GM10248 (cell line): ENCODE measurements at regions not wholly inside any gene's neighbourhood (a gene's known extent, or its start where the extent isn't known, plus 50 kb on each side); places are given as distances from the start of the nearest gene placed in this dataset.
"Not testable (repeated sequence)": the region's sequence is repeated elsewhere in the genome, so short reads cannot be mapped to it uniquely, and the experiment has no call there.

Experiments used
- CTCF ChIA-PET: fragments of 300-600 bp; sonication (Branson Sonifier 250); formaldehyde crosslinking; extraction: SDS; loops from one replicate; lab custom pipeline; 2021; ENCODE audit warnings: antibody characterized with exemption; lab: Yijun Ruan, JAX
- POLR2A ChIA-PET: fragments of 350-650 bp; sonication (Branson Sonifier 250); formaldehyde crosslinking; extraction: SDS; loops from one replicate; lab custom pipeline; 2020; ENCODE audit warnings: antibody characterized with exemption; lab: Yijun Ruan, JAX
- DNase-seq: peaks from one replicate; pipeline ENCODE4 v3.0.0; 2012; ENCODE audit errors: extremely low spot score

- CTCF ChIA-PET, POLR2A ChIA-PET, DNase-seq: not testable (repeated sequence)
Measured at GRCh38 chr11:67940440-67940839, 63.5 kb downstream of the UNC93B1 start.

GRCh38 chr11:67938964-67939363 lies 64.9 kb downstream of the UNC93B1 start:
- DNase-seq, POLR2A ChIA-PET, CTCF ChIA-PET: not testable (repeated sequence)

- DNase-seq, POLR2A ChIA-PET, CTCF ChIA-PET: not testable (repeated sequence)
Measured at GRCh38 chr11:67938371-67938770, 65.5 kb downstream of the UNC93B1 start.

DNA sequence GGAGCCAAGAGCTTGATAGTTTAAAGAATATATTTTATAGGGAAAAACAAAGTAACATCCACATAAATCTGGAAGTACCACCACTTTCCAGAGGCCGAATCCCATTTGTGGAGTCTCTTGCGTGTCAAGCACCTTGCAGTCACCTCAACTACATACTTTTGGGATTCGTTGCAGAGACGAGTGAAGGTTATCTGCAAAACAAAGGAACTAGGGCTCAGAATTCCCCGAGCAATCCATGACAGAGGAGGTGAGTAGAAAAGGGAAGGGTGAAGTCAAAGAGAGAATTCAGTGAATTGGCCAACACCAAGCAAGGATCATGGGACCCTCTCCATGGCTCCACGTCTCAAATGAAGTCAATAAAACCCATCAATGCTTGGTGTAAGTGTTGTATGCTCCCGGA lies 80.3 kb downstream of the UNC93B1 start:
- CTCF ChIA-PET, POLR2A ChIA-PET, DNase-seq: not testable (repeated sequence)

- POLR2A ChIA-PET, CTCF ChIA-PET, DNase-seq: not testable (repeated sequence)
Measured at GRCh38 chr11:67920546-67920945, 83.4 kb downstream of the UNC93B1 start.

GRCh38 chr11:67912184-67912583 lies 91.7 kb downstream of the UNC93B1 start:
- DNase-seq, POLR2A ChIA-PET, CTCF ChIA-PET: not testable (repeated sequence)

- CTCF ChIA-PET, POLR2A ChIA-PET, DNase-seq: not testable (repeated sequence)
Measured at GRCh38 chr11:67911211-67911610, 92.7 kb downstream of the UNC93B1 start.

- CTCF ChIA-PET, POLR2A ChIA-PET, DNase-seq: not testable (repeated sequence)
Measured at GRCh38 chr11:67910803-67911202, 93.1 kb downstream of the UNC93B1 start.

GRCh38 chr11:67906969-67907368 lies 96.9 kb downstream of the UNC93B1 start:
- CTCF ChIA-PET, DNase-seq, POLR2A ChIA-PET: not testable (repeated sequence)

- CTCF ChIA-PET, DNase-seq, POLR2A ChIA-PET: not testable (repeated sequence)
Measured at GRCh38 chr11:67899462-67899861, 104.4 kb downstream of the UNC93B1 start.

GRCh38 chr11:67893487-67893886 lies 110.4 kb downstream of the UNC93B1 start:
- POLR2A ChIA-PET, DNase-seq, CTCF ChIA-PET: not testable (repeated sequence)

- CTCF ChIA-PET: not testable (repeated sequence)
Measured at GRCh38 chr11:67889646-67890045, 114.3 kb downstream of the UNC93B1 start.

GRCh38 chr11:67888056-67888455 lies 115.8 kb downstream of the UNC93B1 start:
- CTCF ChIA-PET, DNase-seq, POLR2A ChIA-PET: not testable (repeated sequence)

More at GRCh38 chr11:67889646-67890045, 114.3 kb downstream of the UNC93B1 start:
- POLR2A ChIA-PET, DNase-seq: not testable (repeated sequence)

- DNase-seq, CTCF ChIA-PET, POLR2A ChIA-PET: not testable (repeated sequence)
Measured at GRCh38 chr11:67886672-67887071, 117.2 kb downstream of the UNC93B1 start.

GRCh38 chr11:67886207-67886606 lies 117.7 kb downstream of the UNC93B1 start:
- CTCF ChIA-PET, DNase-seq, POLR2A ChIA-PET: not testable (repeated sequence)

GRCh38 chr11:67885574-67885973 lies 118.3 kb downstream of the UNC93B1 start:
- POLR2A ChIA-PET, CTCF ChIA-PET, DNase-seq: not testable (repeated sequence)

DNA sequence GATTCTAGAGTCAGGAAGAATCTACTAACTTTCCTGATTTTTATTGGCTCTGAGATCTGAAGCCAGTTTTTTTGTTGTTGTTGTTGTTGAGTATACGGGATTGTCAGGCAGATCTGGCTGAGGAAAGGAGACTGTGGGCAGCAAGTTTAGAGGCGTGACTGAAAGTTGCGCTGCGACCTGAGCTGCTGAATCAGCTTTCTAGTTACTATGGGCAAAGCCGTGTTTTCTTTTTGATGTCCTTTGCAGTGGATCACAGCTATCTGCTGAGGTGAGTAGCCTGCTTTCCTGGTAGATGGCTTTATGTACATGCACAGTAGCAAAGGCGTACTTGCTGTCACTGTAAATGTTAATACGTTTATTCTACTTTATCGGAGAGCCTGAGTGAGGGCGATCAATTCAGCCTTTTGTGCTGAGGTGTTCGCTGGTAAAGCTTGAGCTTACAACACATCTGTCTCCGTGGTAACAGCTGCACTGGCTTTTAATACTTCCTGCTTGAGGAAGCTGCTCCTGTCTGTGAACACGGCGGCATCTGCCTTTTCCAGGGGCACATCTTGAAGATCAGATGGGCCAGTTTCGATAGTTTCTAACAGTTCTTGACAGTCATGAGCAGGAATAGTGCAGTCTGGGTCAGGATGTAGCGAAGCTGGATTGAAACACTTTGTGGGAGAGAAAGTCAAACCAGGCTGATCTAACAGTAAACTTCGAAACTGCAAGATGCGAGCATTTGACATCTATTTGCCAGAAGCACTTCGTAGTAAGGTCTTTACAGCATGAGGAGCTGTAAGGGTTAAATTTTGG lies 118.9 kb downstream of the UNC93B1 start:
- CTCF ChIA-PET: not testable (repeated sequence)

DNA sequence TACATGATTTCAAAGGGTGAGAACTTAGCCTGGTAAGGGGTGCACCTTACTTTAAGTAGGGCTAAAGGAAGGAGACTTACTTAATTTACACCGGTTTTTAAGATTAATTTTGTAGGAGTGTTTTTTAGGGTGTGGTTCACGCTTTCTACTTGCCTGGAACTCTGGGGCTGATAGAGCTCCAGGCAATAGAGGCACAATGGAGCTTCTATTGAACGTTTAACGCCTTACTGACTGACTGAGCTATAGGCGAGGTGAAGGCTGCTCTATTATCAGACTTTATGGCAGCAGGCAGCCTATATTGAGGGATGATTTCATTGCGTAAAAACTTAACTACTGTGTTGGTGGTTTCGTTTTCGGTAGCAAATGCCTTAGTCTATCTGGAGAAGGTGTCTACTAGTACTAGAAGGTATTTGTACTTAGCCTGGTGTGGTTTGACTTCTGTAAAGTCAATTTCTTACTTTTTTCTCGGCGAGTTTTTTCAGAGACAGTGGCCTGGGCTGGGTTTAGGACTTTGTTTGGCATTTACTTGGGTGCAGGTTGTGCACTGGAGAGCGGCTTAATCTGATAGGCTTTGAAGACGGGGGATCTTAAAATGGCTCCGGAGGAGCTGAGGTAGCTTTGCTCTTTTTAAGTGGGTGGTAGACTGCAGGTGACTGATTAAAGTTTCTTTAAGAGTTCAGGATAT lies 119.7 kb downstream of the UNC93B1 start:
- CTCF ChIA-PET, POLR2A ChIA-PET, DNase-seq: not testable (repeated sequence)

More for the DNA sequence above, 118.9 kb downstream of the UNC93B1 start:
- POLR2A ChIA-PET, DNase-seq: not testable (repeated sequence)

- POLR2A ChIA-PET, DNase-seq, CTCF ChIA-PET: not testable (repeated sequence)
Measured at GRCh38 chr11:67882304-67882703, 121.6 kb downstream of the UNC93B1 start.
